ENCODE measurements at regions not wholly inside any gene's neighbourhood (a gene's known extent, or its start where the extent isn't known, plus 50 kb on each side); places are given as distances from the start of the nearest gene placed in this dataset.
A peak's percentile ranks its signal among the peaks of the same experiment; 100 is the strongest.

GRCh38 chr12:70982991-70983390 lies 62.5 kb upstream of the PTPRR start:
- TF ChIP-seq CREB5 (CRISPR knock-in tag; IDR thresholded peaks at IDR 0.05; ENCODE audit: low read depth) = peak; percentile 48; the same call in 1 of the 2 replicates
- TF ChIP-seq, protein P1, sequence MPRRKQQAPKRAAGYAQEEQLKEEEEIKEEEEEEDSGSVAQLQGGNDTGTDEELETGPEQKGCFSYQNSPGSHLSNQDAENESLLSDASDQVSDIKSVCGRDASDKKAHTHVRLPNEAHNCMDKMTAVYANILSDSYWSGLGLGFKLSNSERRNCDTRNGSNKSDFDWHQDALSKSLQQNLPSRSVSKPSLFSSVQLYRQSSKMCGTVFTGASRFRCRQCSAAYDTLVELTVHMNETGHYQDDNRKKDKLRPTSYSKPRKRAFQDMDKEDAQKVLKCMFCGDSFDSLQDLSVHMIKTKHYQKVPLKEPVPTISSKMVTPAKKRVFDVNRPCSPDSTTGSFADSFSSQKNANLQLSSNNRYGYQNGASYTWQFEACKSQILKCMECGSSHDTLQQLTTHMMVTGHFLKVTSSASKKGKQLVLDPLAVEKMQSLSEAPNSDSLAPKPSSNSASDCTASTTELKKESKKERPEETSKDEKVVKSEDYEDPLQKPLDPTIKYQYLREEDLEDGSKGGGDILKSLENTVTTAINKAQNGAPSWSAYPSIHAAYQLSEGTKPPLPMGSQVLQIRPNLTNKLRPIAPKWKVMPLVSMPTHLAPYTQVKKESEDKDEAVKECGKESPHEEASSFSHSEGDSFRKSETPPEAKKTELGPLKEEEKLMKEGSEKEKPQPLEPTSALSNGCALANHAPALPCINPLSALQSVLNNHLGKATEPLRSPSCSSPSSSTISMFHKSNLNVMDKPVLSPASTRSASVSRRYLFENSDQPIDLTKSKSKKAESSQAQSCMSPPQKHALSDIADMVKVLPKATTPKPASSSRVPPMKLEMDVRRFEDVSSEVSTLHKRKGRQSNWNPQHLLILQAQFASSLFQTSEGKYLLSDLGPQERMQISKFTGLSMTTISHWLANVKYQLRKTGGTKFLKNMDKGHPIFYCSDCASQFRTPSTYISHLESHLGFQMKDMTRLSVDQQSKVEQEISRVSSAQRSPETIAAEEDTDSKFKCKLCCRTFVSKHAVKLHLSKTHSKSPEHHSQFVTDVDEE (CRISPR knock-in tag; IDR thresholded peaks at IDR 0.05) = no peak
